B cell (primary cell): ENCODE measurements at regions not wholly inside any gene's neighbourhood (a gene's known extent, or its start where the extent isn't known, plus 50 kb on each side); places are given as distances from the start of the nearest gene placed in this dataset.

Source experiments
- ATAC-seq: fragments of 200-7000 bp; cut with Tn5 transposase; one replicate; pipeline ENCODE4 v1.10.0; 2021; ENCODE audit warnings: low read depth, mild to moderate bottlenecking, moderate number of reproducible peaks, moderate library complexity
- CTCF ChIA-PET: fragments of 350-600 bp; sonication (Branson Sonifier 250); formaldehyde crosslinking; loops from one replicate; lab custom pipeline; 2021; ENCODE audit warnings: antibody characterized with exemption, inconsistent platforms; lab: Charles Lee
- POLR2A ChIA-PET: fragments of 350-600 bp; sonication (Branson Sonifier 250); formaldehyde crosslinking; loops from one replicate; lab custom pipeline; 2021; ENCODE audit warnings: antibody characterized with exemption; lab: Charles Lee
- DNase-seq: peaks from one replicate; pipeline ENCODE4 v3.0.0; 2013
- H2AFZ ChIP-seq: 2 replicates; pipeline ENCODE4 v1.6.1; 2012; ENCODE audit warnings: mild to moderate bottlenecking, low read depth, low read length; ENCODE audit not compliant: insufficient read depth, poor library complexity, severe bottlenecking
- H3K27ac ChIP-seq, 2 donors: 1 replicate in 1 of 2; 2 replicates in 1 of 2; pipeline ENCODE4 v1.5.1; 2012 to 2013; ENCODE audit warnings: low read length in 2 of 2, mild to moderate bottlenecking in 2 of 2, moderate library complexity in 1 of 2
- H3K27me3 ChIP-seq, 4 experiments: fragments of 200-600 bp in 1 of 4; sonication (generic) in 1 of 4; replicated peaks in 1 of 4; 1 replicate in 2 of 4; 2 replicates in 2 of 4; pipeline versions ENCODE4 v1.6.1 to v1.7.0; 2013 to 2016; ENCODE audit warnings: low read length in 3 of 4, mild to moderate bottlenecking in 2 of 4, mixed read lengths in 1 of 4, moderate library complexity in 1 of 4; ENCODE audit not compliant: insufficient read depth in 4 of 4, control insufficient read depth in 3 of 4; ENCODE audit errors: control extremely low read depth in 1 of 4
- H3K36me3 ChIP-seq, 2 experiments: replicated peaks in 1 of 2; 1 replicate in 1 of 2; 2 replicates in 1 of 2; pipeline versions ENCODE4 v1.6.1 to v1.7.1; 2013; ENCODE audit warnings: low read length in 1 of 2; ENCODE audit not compliant: insufficient read depth in 2 of 2, control insufficient read depth in 1 of 2; ENCODE audit errors: control extremely low read depth in 1 of 2, extremely low read depth in 1 of 2
- H3K4me1 ChIP-seq, 2 donors: fragments of 200-600 bp in 1 of 2; sonication (generic) in 1 of 2; 1 replicate in 1 of 2; 2 replicates in 1 of 2; pipeline versions ENCODE4 v1.5.1 to v1.6.1; 2013 to 2017; ENCODE audit warnings: low read length in 2 of 2; ENCODE audit not compliant: control insufficient read depth in 2 of 2, insufficient read depth in 2 of 2
- H3K4me2 ChIP-seq: replicated peaks from 2 replicates; pipeline ENCODE3; 2012; ENCODE audit warnings: mild to moderate bottlenecking, low read depth, low read length; ENCODE audit not compliant: poor library complexity, severe bottlenecking
- H3K4me3 ChIP-seq, 5 experiments: fragments of 200-600 bp in 1 of 5; sonication (generic) in 1 of 5; 1 replicate in 3 of 5; 2 replicates in 2 of 5; pipeline versions ENCODE4 v1.5.1 to v1.7.0; 2011 to 2016; ENCODE audit warnings: low read length in 4 of 5, mild to moderate bottlenecking in 4 of 5, low read depth in 2 of 5, control low read depth in 1 of 5, moderate library complexity in 1 of 5; ENCODE audit not compliant: insufficient read depth in 1 of 5; ENCODE audit errors: control extremely low read depth in 1 of 5, extremely low read depth in 1 of 5
- H3K79me2 ChIP-seq: fragments of 200-600 bp; sonication (generic); one replicate; pipeline ENCODE4 v1.6.0; 2016; ENCODE audit warnings: low read length; ENCODE audit not compliant: control insufficient read depth, insufficient read depth
- H3K9ac ChIP-seq: fragments of 200-600 bp; sonication (generic); 2 replicates; pipeline ENCODE4 v1.6.1; 2017; ENCODE audit warnings: mild to moderate bottlenecking, low read length, moderate library complexity
- H3K9me3 ChIP-seq, 3 donors: one replicate each; pipeline versions ENCODE4 v1.6.1 to v1.7.1; 2013; ENCODE audit warnings: low read length in 2 of 3; ENCODE audit not compliant: control insufficient read depth in 2 of 3, insufficient read depth in 1 of 3; ENCODE audit errors: control extremely low read depth in 1 of 3
- H4K20me1 ChIP-seq: 2 replicates; pipeline ENCODE4 v1.6.0; 2012; ENCODE audit warnings: mild to moderate bottlenecking, low read length; ENCODE audit not compliant: insufficient read depth, control insufficient read depth, poor library complexity, severe bottlenecking
- H3K27ac Mint-ChIP-seq: one replicate; pipeline ENCODE4 v1.8.0; 2021; ENCODE audit warnings: mixed read lengths
- H3K27me3 Mint-ChIP-seq: one replicate; pipeline ENCODE4 v1.8.0; 2021; ENCODE audit warnings: mixed read lengths
- H3K4me1 Mint-ChIP-seq: one replicate; pipeline ENCODE4 v1.8.0; 2021; ENCODE audit warnings: mixed read lengths
- H3K4me3 Mint-ChIP-seq: one replicate; pipeline ENCODE4 v1.8.0; 2021; ENCODE audit warnings: mixed read lengths
- H3K9me3 Mint-ChIP-seq: one replicate; pipeline ENCODE4 v1.8.0; 2022; ENCODE audit warnings: mixed read lengths; ENCODE audit not compliant: insufficient read depth
- CTCF ChIP-seq: fragments of 200-600 bp; IDR thresholded peaks from one replicate; pipeline ENCODE4 v1.8.0; 2022; ENCODE audit warnings: antibody characterized with exemption, mild to moderate bottlenecking
- EZH2 ChIP-seq: IDR thresholded peaks from 2 replicates; pipeline ENCODE4 v1.6.1; 2012; ENCODE audit warnings: borderline replicate concordance, low read depth, mild to moderate bottlenecking, moderate library complexity, low read length; ENCODE audit not compliant: insufficient read depth, poor library complexity, severe bottlenecking
- WGBS: methylation state at CpG from one replicate; pipeline ENCODE4 v1.1.5; 2013; ENCODE audit warnings: missing lambda C conversion rate; ENCODE audit not compliant: insufficient coverage; 5-methylcytosine and 5-hydroxymethylcytosine counted together
- intact Hi-C: fragments of 100-400 bp; cut with micrococcal nuclease; formaldehyde crosslinking; loops from one replicate; pipeline ENCODE4 v1.10.0; 2022

DNA sequence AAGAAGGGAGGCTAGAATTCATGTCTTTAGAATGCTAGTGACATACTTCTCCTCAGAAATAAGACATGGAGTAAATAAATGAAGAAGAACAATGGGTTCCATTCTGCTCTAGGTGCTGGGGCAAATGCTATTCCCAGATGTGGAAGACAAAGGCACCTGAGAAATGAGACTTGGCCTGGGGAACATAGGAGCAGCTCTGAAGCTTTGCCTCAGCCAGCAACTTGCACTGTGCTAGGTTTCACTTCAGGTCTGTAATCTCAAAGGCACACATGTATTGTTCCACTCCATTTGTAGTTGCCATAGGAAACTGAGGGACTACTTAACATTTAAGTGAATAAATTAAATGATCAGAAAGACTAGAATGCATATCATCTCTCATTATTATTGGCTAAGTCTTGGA lies 538.9 kb upstream of the REG3G start:
- CTCF ChIA-PET: no interaction called here
- H3K9me3 ChIP-seq: peaks cover 0 to 2% (median 0%) of the 10 kb centered on the region in 3 donors
- H3K4me3 ChIP-seq: no peak overlapping the region

GRCh38 chr2:78498125-78498524 lies 527.4 kb upstream of the REG3G start:
- Histone ChIP-seq H3K9me3 (peaks cover 0 to 6% (median 0%) of the 10 kb centered on the region in 3 donors), H3K9ac (no peak overlapping the region), H3K4me2 (no peak overlapping the region), H3K27ac (no peak overlapping the region), H3K79me2 (no peaks in the 10 kb centered on the region), H2AFZ (no peak overlapping the region), H4K20me1 (no peaks in the 10 kb centered on the region), H3K27me3 (no peaks in the 10 kb centered on the region), H3K36me3 (no peaks in the 10 kb centered on the region), H3K4me3 (no peak overlapping the region), H3K4me1 (no peaks in the 10 kb centered on the region)
- no peak overlapping the region for H3K4me3 Mint-ChIP-seq
- no peak for TF ChIP-seq EZH2
- TF ChIP-seq CTCF: no peak
- DNase-seq (no peak), ATAC-seq (no peak)
- ChIA-PET POLR2A (no interaction called here), CTCF (no interaction called here)
- WGBS: 95% methylated on average over 8 of the region's 8 CpGs
- H3K9me3 Mint-ChIP-seq: peaks cover 14% of the 10 kb centered on the region
- H3K27me3 Mint-ChIP-seq: no peaks in the 10 kb centered on the region
- intact Hi-C loops: no loop called here
- H3K27ac Mint-ChIP-seq: no peak overlapping the region
- no peaks in the 10 kb centered on the region for H3K4me1 Mint-ChIP-seq

More for the DNA sequence above, 538.9 kb upstream of the REG3G start:
- Mint-ChIP-seq H3K9me3 (no peaks in the 10 kb centered on the region), H3K27ac (no peak overlapping the region), H3K4me3 (no peak overlapping the region), H3K4me1 (no peaks in the 10 kb centered on the region), H3K27me3 (no peaks in the 10 kb centered on the region)
- Histone ChIP-seq H3K4me2 (no peak overlapping the region), H3K4me1 (no peaks in the 10 kb centered on the region), H3K36me3 (no peaks in the 10 kb centered on the region), H3K79me2 (no peaks in the 10 kb centered on the region), H3K27ac (no peak overlapping the region), H3K9ac (no peak overlapping the region), H3K27me3 (no peaks in the 10 kb centered on the region), H2AFZ (no peak overlapping the region), H4K20me1 (no peaks in the 10 kb centered on the region)
- POLR2A ChIA-PET: no interaction called here
- intact Hi-C loops: no loop called here
- DNase-seq (no peak), ATAC-seq (no peak)
- TF ChIP-seq CTCF: no peak
- no peak for TF ChIP-seq EZH2
